CMK (cell line): ENCODE measurements at regions not wholly inside any gene's neighbourhood (a gene's known extent, or its start where the extent isn't known, plus 50 kb on each side); places are given as distances from the start of the nearest gene placed in this dataset.

Source experiments
- DNase-seq: peaks from one replicate; pipeline ENCODE4 v3.0.0-alpha.2; 2010; ENCODE audit warnings: low read depth

GRCh38 chr10:94192974-94193373 is 169.8 kb downstream of the NOC3L start:
- DNase-seq: no peak

GRCh38 chr10:94193466-94193924 is 169.2 kb downstream of the NOC3L start:
- DNase-seq: no peak

GRCh38 chr10:94194256-94194655 is 168.5 kb downstream of the NOC3L start:
- DNase-seq: no peak

- no peak for DNase-seq
These were observed 165.5 kb downstream of the NOC3L start for GRCh38 chr10:94197241-94197640.

- no peak for DNase-seq
These were observed 164.4 kb downstream of the NOC3L start for GRCh38 chr10:94198324-94198723.

- DNase-seq: no peak
These were observed 163.2 kb downstream of the NOC3L start for GRCh38 chr10:94199565-94199964.

GRCh38 chr10:94200146-94200837 is 162.4 kb downstream of the NOC3L start:
- no peak for DNase-seq

- no peak for DNase-seq
These were observed 157.3 kb downstream of the NOC3L start for GRCh38 chr10:94205396-94205831.

GRCh38 chr10:94206176-94206575 is 156.6 kb downstream of the NOC3L start:
- DNase-seq: no peak

- DNase-seq: no peak
These were observed 154.4 kb downstream of the NOC3L start for GRCh38 chr10:94208315-94208714.

- DNase-seq: no peak
These were observed 152.1 kb downstream of the NOC3L start for GRCh38 chr10:94210440-94211168.

- no peak for DNase-seq
These were observed 151.6 kb downstream of the NOC3L start for GRCh38 chr10:94211169-94211510.

- no peak for DNase-seq
These were observed 149.7 kb downstream of the NOC3L start for GRCh38 chr10:94213001-94213530.

GRCh38 chr10:94213980-94214379 is 148.8 kb downstream of the NOC3L start:
- no peak for DNase-seq

- no peak for DNase-seq
These were observed 148.3 kb downstream of the NOC3L start for GRCh38 chr10:94214481-94214893.

GRCh38 chr10:94216201-94216600 is 146.5 kb downstream of the NOC3L start:
- DNase-seq: no peak

GRCh38 chr10:94217411-94217810 is 145.3 kb downstream of the NOC3L start:
- no peak for DNase-seq

- no peak for DNase-seq
These were observed 144.1 kb downstream of the NOC3L start for GRCh38 chr10:94218493-94219183.

GRCh38 chr10:94219829-94220228 is 142.9 kb downstream of the NOC3L start:
- no peak for DNase-seq

- DNase-seq: no peak
These were observed 142.0 kb downstream of the NOC3L start for GRCh38 chr10:94220717-94221116.

- DNase-seq: no peak
These were observed 138.9 kb downstream of the NOC3L start for GRCh38 chr10:94223702-94224370.

- no peak for DNase-seq
These were observed 138.1 kb downstream of the NOC3L start for GRCh38 chr10:94224656-94225055.
